ENCODE measurements at regions not wholly inside any gene's neighbourhood (a gene's known extent, or its start where the extent isn't known, plus 50 kb on each side); places are given as distances from the start of the nearest gene placed in this dataset.

- WGBS (ENCODE audit: low lambda C conversion rate) = 14% methylated on average over 3 of the region's 3 CpGs
- CTCF ChIA-PET = no interaction called here
Observed at GRCh38 chr21:35664683-35665082, 395.6 kb downstream of the SETD4 start.

More at GRCh38 chr21:35664683-35665082, 395.6 kb downstream of the SETD4 start:
- Histone ChIP-seq H4K20me1 (ENCODE audit: insufficient read depth) (no peaks in the 10 kb centered on the region), H2AFZ (ENCODE audit: low read depth) (no peak overlapping the region), H3K9me3 (no peaks in the 10 kb centered on the region), H3K4me3 (ENCODE audit: low read depth in 2 of 2, low read length in 1 of 2) (no peak overlapping the region), H3K27ac (ENCODE audit: low read depth in 2 of 2, low read length in 1 of 2) (no peak overlapping the region), H3K27me3 (ENCODE audit: insufficient read depth) (peaks cover 9% of the 10 kb centered on the region; the same call in 1 of the 2 replicates), H3K36me3 (replicated peaks in 1 of 2; ENCODE audit: control insufficient read depth in 1 of 2, insufficient read depth in 2 of 2, low read length in 1 of 2) (no peaks in the 10 kb centered on the region), H3K79me2 (ENCODE audit: insufficient read depth) (no peaks in the 10 kb centered on the region), H3K4me1 (ENCODE audit: control insufficient read depth in 1 of 2, insufficient read depth in 2 of 2, low read depth in 1 of 2, low read length in 1 of 2) (no peaks in the 10 kb centered on the region), H3K9me2 (no peaks in the 10 kb centered on the region), H3F3A (replicated peaks; ENCODE audit: insufficient read depth) (no peaks in the 10 kb centered on the region), H3K9ac (no peak overlapping the region), H3K4me2 (no peak overlapping the region)
- no peak for TF ChIP-seq SMC3 (IDR thresholded peaks at IDR 0.05; ENCODE audit: low read depth, low read length)
- TF ChIP-seq GATA2 (CRISPR knock-in tag; IDR thresholded peaks at IDR 0.05) = no peak
- TF ChIP-seq IRF3 (IDR thresholded peaks at IDR 0.05; ENCODE audit: low read depth, low read length) = no peak
- peak; percentile 23; the same call in 1 of the 2 replicates for TF ChIP-seq PBX3 (IDR thresholded peaks at IDR 0.05)
- no peak for TF ChIP-seq USF2 (IDR thresholded peaks at IDR 0.05; ENCODE audit: borderline replicate concordance, low read depth, low read length)
- peak; percentile 13; the same call in 1 of the 2 replicates for TF ChIP-seq FOSL2 (IDR thresholded peaks at IDR 0.05; ENCODE audit: borderline replicate concordance, low read depth)
- TF ChIP-seq RFX5 (IDR thresholded peaks at IDR 0.05; ENCODE audit: low read length) = no peak
- TF ChIP-seq NRF1 (IDR thresholded peaks at IDR 0.05; ENCODE audit: low read depth, low read length) = no peak
- TF ChIP-seq EP300 (IDR thresholded peaks at IDR 0.05; ENCODE audit: borderline replicate concordance in 1 of 2, low read depth in 1 of 2, low read length in 1 of 2) = 0 out of 4 replicates have a peak, but pooled peaks of 1 of the 2 experiments have one; percentile 12
- no peak for TF ChIP-seq EZH2phosphoT487 (IDR thresholded peaks at IDR 0.05; ENCODE audit: borderline replicate concordance, low read depth)
- no peak for TF ChIP-seq JUND (IDR thresholded peaks at IDR 0.05)
- TF ChIP-seq FOXM1 (IDR thresholded peaks at IDR 0.05; ENCODE audit: low read depth) = no peak
- no peak for TF ChIP-seq MEF2A (IDR thresholded peaks at IDR 0.05; ENCODE audit: borderline replicate concordance, low read depth)
- no peak for TF ChIP-seq MAX (IDR thresholded peaks at IDR 0.05; ENCODE audit: low read depth)
- no peak for TF ChIP-seq RXRA (IDR thresholded peaks at IDR 0.05; ENCODE audit: borderline replicate concordance, low read depth)
- DNase-seq = no peak
- POLR2A ChIA-PET = no interaction called here

Data from SK-N-SH (cell line).